SU-DHL-6 (cell line): ENCODE measurements at regions not wholly inside any gene's neighbourhood (a gene's known extent, or its start where the extent isn't known, plus 50 kb on each side); places are given as distances from the start of the nearest gene placed in this dataset.

ENCODE experiments used
- H2AFZ ChIP-seq: fragments of 200-600 bp; sonication (generic); 2 replicates; pipeline ENCODE4 v1.6.1; 2014; ENCODE audit warnings: low read depth, mild to moderate bottlenecking, moderate library complexity, mixed read lengths, antibody characterized with exemption, low read length; ENCODE audit not compliant: severe bottlenecking
- H3F3A ChIP-seq: fragments of 200-600 bp; shearing (Covaris generic); 2 replicates; pipeline ENCODE4 v1.6.0; 2016; ENCODE audit warnings: antibody characterized with exemption, mild to moderate bottlenecking; ENCODE audit not compliant: insufficient read depth
- H3K27ac ChIP-seq: fragments of 200-600 bp; sonication (generic); 2 replicates; pipeline ENCODE4 v1.5.1; 2016; ENCODE audit warnings: low read depth, mild to moderate bottlenecking, low read length, moderate library complexity, mixed read lengths
- H3K27me3 ChIP-seq: fragments of 200-600 bp; sonication (generic), shearing (Covaris generic); 2 replicates; pipeline ENCODE4 v1.6.0; 2014; ENCODE audit warnings: mild to moderate bottlenecking, low read length
- H3K36me3 ChIP-seq: fragments of 200-600 bp; sonication (generic); 2 replicates; pipeline ENCODE4 v1.6.1; 2014; ENCODE audit warnings: mild to moderate bottlenecking, low read length, mixed read lengths
- H3K4me2 ChIP-seq: fragments of 300-600, 200-600 bp; shearing (Covaris generic), sonication (generic); 2 replicates; pipeline ENCODE4 v1.6.0; 2014; ENCODE audit warnings: low read length, low read depth, mild to moderate bottlenecking; ENCODE audit not compliant: poor library complexity, severe bottlenecking
- H3K4me3 ChIP-seq: fragments of 200-600 bp; sonication (generic); 2 replicates; pipeline ENCODE4 v1.5.1; 2014; ENCODE audit warnings: antibody characterized with exemption, low read length, mild to moderate bottlenecking, mixed read lengths; ENCODE audit not compliant: insufficient read depth, poor library complexity, severe bottlenecking
- H3K79me2 ChIP-seq: fragments of 200-600 bp; sonication (generic); 2 replicates; pipeline ENCODE4 v1.6.1; 2014; ENCODE audit warnings: mild to moderate bottlenecking, low read length, moderate library complexity; ENCODE audit not compliant: insufficient read depth
- H3K9ac ChIP-seq: fragments of 200-600 bp; sonication (generic); 2 replicates; pipeline ENCODE4 v1.7.0; 2014; ENCODE audit warnings: mild to moderate bottlenecking, low read length
- H3K9me2 ChIP-seq: fragments of 200-600 bp; sonication (generic); replicated peaks from 2 replicates; pipeline ENCODE4 v1.6.1; 2014; ENCODE audit warnings: low read length; ENCODE audit not compliant: insufficient read depth
- H3K9me3 ChIP-seq: fragments of 200-600 bp; sonication (generic); 2 replicates; pipeline ENCODE4 v1.6.1; 2014; ENCODE audit warnings: low read length, mixed read lengths; ENCODE audit not compliant: insufficient read depth
- H4K20me1 ChIP-seq: fragments of 200-600 bp; sonication (generic); 2 replicates; pipeline ENCODE4 v1.6.1; 2014; ENCODE audit warnings: low read depth, mild to moderate bottlenecking, antibody characterized with exemption, low read length, moderate library complexity, mixed read lengths
- EZH2phosphoT487 ChIP-seq: fragments of 200-600 bp; sonication (generic), shearing (Covaris generic); conservative IDR thresholded peaks from 2 replicates; pipeline ENCODE4 v1.6.1; 2018; ENCODE audit warnings: mild to moderate bottlenecking, antibody characterized with exemption, low read length, moderate library complexity, mixed read lengths
- TF ChIP-seq, protein P1 (sequence below): fragments of 200-600 bp; sonication (generic); IDR thresholded peaks from one replicate; pipeline ENCODE4 v1.5.1; 2017; ENCODE audit warnings: antibody characterized with exemption, mild to moderate bottlenecking, low read length, moderate library complexity; ENCODE audit not compliant: insufficient read depth, poor library complexity, severe bottlenecking

DNA sequence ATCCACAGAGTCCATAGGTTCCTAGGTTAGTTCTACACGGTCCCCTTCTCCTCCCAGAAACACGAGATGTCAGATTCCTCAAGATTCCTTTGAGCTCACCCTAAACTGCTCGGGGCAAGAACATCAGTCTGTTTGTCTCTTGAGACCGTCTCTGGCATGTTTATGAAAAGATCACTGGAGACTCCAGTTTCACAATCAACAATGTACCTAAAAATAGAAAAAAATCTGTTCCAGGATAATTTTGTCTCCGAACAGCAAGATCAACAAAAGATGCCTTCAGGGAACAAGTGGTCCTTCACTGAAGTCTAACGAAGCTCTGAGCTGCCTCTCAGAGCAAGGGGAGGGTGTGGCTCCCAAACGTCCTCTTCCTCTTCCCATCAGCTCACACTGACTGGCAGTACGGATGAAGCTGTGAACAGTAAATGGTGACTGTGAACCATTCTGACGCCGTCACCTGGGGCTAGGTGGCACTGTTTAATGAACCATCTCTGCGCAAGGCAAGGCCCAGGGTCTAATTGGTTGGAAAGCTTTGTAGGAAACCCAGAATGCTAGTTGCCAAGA is 156.2 kb upstream of the LYZL1 start:
- Histone ChIP-seq H4K20me1 (no peaks in the 10 kb centered on the region), H3F3A (no peaks in the 10 kb centered on the region), H3K27me3 (no peaks in the 10 kb centered on the region), H3K9me3 (no peaks in the 10 kb centered on the region), H3K79me2 (no peaks in the 10 kb centered on the region), H3K4me2 (no peak overlapping the region), H3K27ac (no peak overlapping the region), H3K9me2 (no peaks in the 10 kb centered on the region), H2AFZ (no peak overlapping the region), H3K9ac (no peak overlapping the region), H3K36me3 (no peaks in the 10 kb centered on the region), H3K4me3 (no peak overlapping the region)
- TF ChIP-seq, protein P1, sequence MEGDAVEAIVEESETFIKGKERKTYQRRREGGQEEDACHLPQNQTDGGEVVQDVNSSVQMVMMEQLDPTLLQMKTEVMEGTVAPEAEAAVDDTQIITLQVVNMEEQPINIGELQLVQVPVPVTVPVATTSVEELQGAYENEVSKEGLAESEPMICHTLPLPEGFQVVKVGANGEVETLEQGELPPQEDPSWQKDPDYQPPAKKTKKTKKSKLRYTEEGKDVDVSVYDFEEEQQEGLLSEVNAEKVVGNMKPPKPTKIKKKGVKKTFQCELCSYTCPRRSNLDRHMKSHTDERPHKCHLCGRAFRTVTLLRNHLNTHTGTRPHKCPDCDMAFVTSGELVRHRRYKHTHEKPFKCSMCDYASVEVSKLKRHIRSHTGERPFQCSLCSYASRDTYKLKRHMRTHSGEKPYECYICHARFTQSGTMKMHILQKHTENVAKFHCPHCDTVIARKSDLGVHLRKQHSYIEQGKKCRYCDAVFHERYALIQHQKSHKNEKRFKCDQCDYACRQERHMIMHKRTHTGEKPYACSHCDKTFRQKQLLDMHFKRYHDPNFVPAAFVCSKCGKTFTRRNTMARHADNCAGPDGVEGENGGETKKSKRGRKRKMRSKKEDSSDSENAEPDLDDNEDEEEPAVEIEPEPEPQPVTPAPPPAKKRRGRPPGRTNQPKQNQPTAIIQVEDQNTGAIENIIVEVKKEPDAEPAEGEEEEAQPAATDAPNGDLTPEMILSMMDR, result no peak
- TF ChIP-seq EZH2phosphoT487, result no peak

DNA sequence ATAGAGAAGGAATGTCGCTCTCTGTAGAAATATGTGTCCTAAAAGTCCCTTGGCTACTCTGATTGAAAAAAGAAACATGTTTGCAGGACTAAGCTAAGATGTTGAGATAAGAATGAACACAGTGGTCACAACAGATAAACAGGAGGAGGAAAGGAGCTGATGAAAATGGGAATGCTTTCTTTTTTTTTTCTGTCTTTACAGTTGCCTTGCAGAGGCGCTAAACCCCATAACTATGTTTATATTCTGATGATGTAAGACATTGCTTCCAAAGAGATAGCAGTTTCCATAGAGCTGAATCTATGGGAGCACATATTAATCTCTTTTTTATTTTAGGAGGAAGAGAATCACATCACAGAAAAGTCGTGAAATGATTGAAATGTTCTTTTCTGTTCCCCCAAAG is 153.5 kb upstream of the LYZL1 start:
- no peak overlapping the region for H3K4me2 ChIP-seq
- no peaks in the 10 kb centered on the region for H3K36me3 ChIP-seq
- H3K9me3 ChIP-seq, result no peaks in the 10 kb centered on the region
- no peaks in the 10 kb centered on the region for H3K79me2 ChIP-seq
- H2AFZ ChIP-seq, result no peak overlapping the region
- no peak overlapping the region for H3K4me3 ChIP-seq
- no peaks in the 10 kb centered on the region for H3F3A ChIP-seq
- H3K27me3 ChIP-seq, result no peaks in the 10 kb centered on the region; the same call in 1 of the 2 replicates
- no peak overlapping the region for H3K27ac ChIP-seq
- TF ChIP-seq EZH2phosphoT487, result no peak
- TF ChIP-seq, protein P1, result no peak
- H3K9me2 ChIP-seq, result no peaks in the 10 kb centered on the region
- no peak overlapping the region for H3K9ac ChIP-seq
- H4K20me1 ChIP-seq, result no peaks in the 10 kb centered on the region

DNA sequence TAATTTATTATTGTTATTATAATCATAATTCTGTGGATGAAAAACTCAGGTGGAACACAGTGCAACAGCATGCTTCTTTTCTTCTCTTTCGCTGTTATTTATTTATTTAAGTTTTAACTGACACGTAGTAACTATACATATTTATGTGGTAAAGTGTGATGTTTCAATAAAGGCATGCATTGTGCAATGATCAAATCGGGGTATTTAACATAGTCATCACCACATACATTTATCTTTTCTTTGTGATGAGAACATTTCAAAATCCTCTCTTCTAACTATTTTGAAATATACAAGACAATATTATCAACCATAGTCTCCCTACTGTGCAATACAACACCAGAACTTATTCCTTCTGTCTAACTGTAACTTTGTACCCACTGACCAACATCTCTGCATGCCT is 152.5 kb upstream of the LYZL1 start:
- Histone ChIP-seq H3K9me2 (no peaks in the 10 kb centered on the region), H2AFZ (no peak overlapping the region), H3K27me3 (no peaks in the 10 kb centered on the region; the same call in 1 of the 2 replicates), H4K20me1 (no peaks in the 10 kb centered on the region), H3K4me3 (no peak overlapping the region), H3F3A (no peaks in the 10 kb centered on the region), H3K27ac (no peak overlapping the region), H3K4me2 (no peak overlapping the region), H3K36me3 (no peaks in the 10 kb centered on the region), H3K79me2 (no peaks in the 10 kb centered on the region), H3K9ac (no peak overlapping the region), H3K9me3 (no peaks in the 10 kb centered on the region)
- TF ChIP-seq EZH2phosphoT487, result no peak
- TF ChIP-seq, protein P1, result no peak
